ENCODE measurements at regions not wholly inside any gene's neighbourhood (a gene's known extent, or its start where the extent isn't known, plus 50 kb on each side); places are given as distances from the start of the nearest gene placed in this dataset.

DNA sequence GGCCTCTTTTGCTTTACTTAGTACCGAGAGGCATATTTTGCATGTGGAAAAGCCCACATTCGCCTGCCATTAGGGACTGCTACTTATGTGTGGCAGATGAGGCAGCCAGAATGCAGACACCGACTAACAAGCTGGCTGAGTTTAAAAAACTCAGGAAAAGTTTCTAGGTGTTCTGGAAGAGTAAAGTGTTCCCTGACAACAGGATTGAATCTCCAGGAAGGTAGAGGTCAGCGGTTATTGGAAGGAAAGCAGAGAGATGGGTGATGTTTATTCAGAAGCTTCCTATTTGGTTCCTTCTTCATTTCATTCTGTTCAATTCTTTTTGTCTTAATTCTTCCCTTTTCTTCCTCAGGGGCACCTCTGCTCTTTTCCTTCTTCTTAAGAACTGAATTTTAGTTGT is 206.9 kb upstream of the SNX7 start:
- WGBS, 3 donors: 79 to 87% (median 80%) methylated on average over 4 of the region's 4 CpGs
- no peak overlapping the region for H3K4me3 ChIP-seq
- H3K36me3 ChIP-seq: no peaks in the 10 kb centered on the region
- no peak overlapping the region for H3K27ac ChIP-seq
- no peaks in the 10 kb centered on the region for H3K27me3 ChIP-seq
- no peaks in the 10 kb centered on the region for H3K9me3 ChIP-seq
- H3K4me1 ChIP-seq (ENCODE audit: insufficient read depth): no peaks in the 10 kb centered on the region
- DNase-seq: no peak
- TF ChIP-seq EP300 (IDR thresholded peaks at IDR 0.05): no peak
- TF ChIP-seq POLR2A (IDR thresholded peaks at IDR 0.05): no peak
- TF ChIP-seq, protein P1, sequence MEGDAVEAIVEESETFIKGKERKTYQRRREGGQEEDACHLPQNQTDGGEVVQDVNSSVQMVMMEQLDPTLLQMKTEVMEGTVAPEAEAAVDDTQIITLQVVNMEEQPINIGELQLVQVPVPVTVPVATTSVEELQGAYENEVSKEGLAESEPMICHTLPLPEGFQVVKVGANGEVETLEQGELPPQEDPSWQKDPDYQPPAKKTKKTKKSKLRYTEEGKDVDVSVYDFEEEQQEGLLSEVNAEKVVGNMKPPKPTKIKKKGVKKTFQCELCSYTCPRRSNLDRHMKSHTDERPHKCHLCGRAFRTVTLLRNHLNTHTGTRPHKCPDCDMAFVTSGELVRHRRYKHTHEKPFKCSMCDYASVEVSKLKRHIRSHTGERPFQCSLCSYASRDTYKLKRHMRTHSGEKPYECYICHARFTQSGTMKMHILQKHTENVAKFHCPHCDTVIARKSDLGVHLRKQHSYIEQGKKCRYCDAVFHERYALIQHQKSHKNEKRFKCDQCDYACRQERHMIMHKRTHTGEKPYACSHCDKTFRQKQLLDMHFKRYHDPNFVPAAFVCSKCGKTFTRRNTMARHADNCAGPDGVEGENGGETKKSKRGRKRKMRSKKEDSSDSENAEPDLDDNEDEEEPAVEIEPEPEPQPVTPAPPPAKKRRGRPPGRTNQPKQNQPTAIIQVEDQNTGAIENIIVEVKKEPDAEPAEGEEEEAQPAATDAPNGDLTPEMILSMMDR (IDR thresholded peaks at IDR 0.05): no peak
- intact Hi-C loops (cut with DNase I): no loop called here

DNA sequence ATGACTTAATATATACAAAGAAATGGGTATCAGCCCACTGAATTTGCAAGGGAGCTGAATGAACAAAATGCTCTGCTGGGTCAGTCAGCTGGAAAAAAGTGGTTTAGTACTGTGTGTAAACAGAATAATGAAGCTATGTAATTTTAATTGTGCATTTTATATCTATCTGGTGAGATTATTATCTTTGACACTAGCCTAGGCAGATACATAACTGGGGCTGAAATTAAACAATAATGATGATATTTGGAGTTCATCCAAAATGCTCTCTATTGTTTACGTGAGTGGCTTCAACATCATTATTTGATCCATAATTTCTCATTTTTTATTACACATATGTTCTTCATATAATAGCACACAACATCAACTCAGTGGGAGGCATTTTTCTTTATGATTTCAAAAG is 208.5 kb upstream of the SNX7 start:
- H3K4me1 ChIP-seq (ENCODE audit: insufficient read depth): no peaks in the 10 kb centered on the region
- H3K9me3 ChIP-seq: no peaks in the 10 kb centered on the region
- no peak for DNase-seq
- no peak overlapping the region for H3K27ac ChIP-seq
- intact Hi-C loops (cut with DNase I): no loop called here
- H3K36me3 ChIP-seq: no peaks in the 10 kb centered on the region
- no peaks in the 10 kb centered on the region for H3K27me3 ChIP-seq
- WGBS, 3 donors: 81 to 86% (median 82%) methylated on average over 1 of the region's 1 CpG
- no peak overlapping the region for H3K4me3 ChIP-seq
- TF ChIP-seq, protein P1 (IDR thresholded peaks at IDR 0.05): no peak
- no peak for TF ChIP-seq EP300 (IDR thresholded peaks at IDR 0.05)
- no peak for TF ChIP-seq POLR2A (IDR thresholded peaks at IDR 0.05)

DNA sequence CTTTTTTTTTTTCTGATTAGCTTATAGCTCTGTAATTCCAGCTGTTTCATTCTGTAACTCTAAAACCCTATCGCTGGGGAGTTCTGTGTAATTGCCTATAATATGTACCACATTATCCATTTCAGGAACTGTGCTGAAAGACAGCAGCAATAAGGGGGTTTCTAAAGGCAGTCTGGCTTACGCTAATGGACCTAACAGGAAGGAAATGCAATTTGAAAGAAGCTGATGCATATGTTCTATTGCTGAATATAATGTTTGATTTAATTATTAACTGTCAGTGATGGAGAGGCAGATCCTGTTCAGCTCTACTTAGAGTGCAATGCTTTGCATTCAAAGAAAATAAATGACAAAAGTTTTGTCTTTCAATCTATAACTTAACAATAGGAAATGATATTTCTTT is 209.4 kb upstream of the SNX7 start:
- H3K4me3 ChIP-seq: no peak overlapping the region
- no peak overlapping the region for H3K27ac ChIP-seq
- H3K9me3 ChIP-seq: no peaks in the 10 kb centered on the region
- no peak for DNase-seq
- TF ChIP-seq, protein P1 (IDR thresholded peaks at IDR 0.05): no peak
- H3K36me3 ChIP-seq: no peaks in the 10 kb centered on the region
- no peaks in the 10 kb centered on the region for H3K27me3 ChIP-seq
- intact Hi-C loops (cut with DNase I): no loop called here
- no peaks in the 10 kb centered on the region for H3K4me1 ChIP-seq (ENCODE audit: insufficient read depth)
- WGBS, 3 donors: 55 to 63% (median 61%) methylated on average over 2 of the region's 2 CpGs

DNA sequence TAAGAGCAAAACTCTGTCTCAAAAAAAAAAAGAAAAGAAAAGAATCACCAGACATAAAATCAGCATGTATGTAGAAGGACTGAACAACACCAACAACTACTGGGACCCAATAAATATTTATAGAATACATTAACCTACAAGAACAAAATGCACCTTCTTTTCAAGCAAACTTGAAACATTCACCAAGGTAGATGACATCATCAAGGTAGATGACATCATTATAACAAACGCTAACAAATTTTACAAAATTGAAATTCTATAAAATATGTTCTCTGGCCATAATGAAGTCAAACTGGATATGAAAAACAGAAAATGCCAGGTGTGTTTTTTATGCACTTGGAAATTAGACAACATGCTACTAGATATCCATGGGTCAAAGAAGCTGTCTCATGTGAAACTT is 220.2 kb upstream of the SNX7 start:
- no peak for TF ChIP-seq POLR2A (IDR thresholded peaks at IDR 0.05)
- TF ChIP-seq, protein P1 (IDR thresholded peaks at IDR 0.05): no peak
- TF ChIP-seq EP300 (IDR thresholded peaks at IDR 0.05): no peak
- no peak for DNase-seq
- H3K27me3 ChIP-seq: no peaks in the 10 kb centered on the region
- 91 to 96% (median 95%) methylated on average over 1 of the region's 1 CpG for WGBS, 3 donors
- H3K27ac ChIP-seq: no peak overlapping the region
- no peaks in the 10 kb centered on the region for H3K9me3 ChIP-seq
- no peak overlapping the region for H3K4me3 ChIP-seq
- no peaks in the 10 kb centered on the region for H3K36me3 ChIP-seq
- H3K4me1 ChIP-seq (ENCODE audit: insufficient read depth): no peaks in the 10 kb centered on the region
- intact Hi-C loops (cut with DNase I): no loop called here

DNA sequence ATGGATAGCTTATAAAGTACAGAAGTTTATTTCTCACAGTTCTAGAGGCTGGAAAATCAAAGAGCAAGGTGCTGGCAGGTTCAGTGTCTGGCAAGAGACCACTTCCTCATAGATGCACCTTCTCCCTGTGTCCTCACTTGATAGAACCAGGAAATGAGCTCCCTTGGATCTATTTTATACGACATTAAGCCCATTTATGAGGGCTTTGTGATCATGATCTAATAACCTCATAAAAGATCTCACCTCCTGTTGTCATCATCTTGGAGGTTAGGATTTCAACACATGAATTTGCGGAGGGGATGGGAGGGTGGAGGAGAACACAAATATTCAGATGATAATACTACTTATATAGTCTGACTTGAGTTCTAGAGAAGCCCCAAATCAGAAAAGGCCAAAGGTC is 222.1 kb upstream of the SNX7 start:
- no peak overlapping the region for H3K4me3 ChIP-seq
- H3K27ac ChIP-seq: no peak overlapping the region
- H3K27me3 ChIP-seq: no peaks in the 10 kb centered on the region
- no peaks in the 10 kb centered on the region for H3K4me1 ChIP-seq (ENCODE audit: insufficient read depth)
- no peak for DNase-seq
- H3K36me3 ChIP-seq: no peaks in the 10 kb centered on the region
- intact Hi-C loops (cut with DNase I): no loop called here
- 74 to 86% (median 84%) methylated on average over 2 of the region's 2 CpGs for WGBS, 3 donors
- no peaks in the 10 kb centered on the region for H3K9me3 ChIP-seq
- TF ChIP-seq, protein P1 (IDR thresholded peaks at IDR 0.05): no peak
- TF ChIP-seq EP300 (IDR thresholded peaks at IDR 0.05) (no peak), POLR2A (IDR thresholded peaks at IDR 0.05) (no peak)

All from ovary (tissue), 7 donors.